Loucy (cell line): ENCODE measurements at regions not wholly inside any gene's neighbourhood (a gene's known extent, or its start where the extent isn't known, plus 50 kb on each side); places are given as distances from the start of the nearest gene placed in this dataset.

Source experiments
- H2AFZ ChIP-seq: fragments of 200-600 bp; sonication (generic); 2 replicates; pipeline ENCODE4 v1.6.0; 2016; ENCODE audit warnings: antibody characterized with exemption, mild to moderate bottlenecking, low read length, moderate library complexity
- H3F3A ChIP-seq: fragments of 200-600 bp; 2 replicates; pipeline ENCODE4 v1.6.0; 2016; ENCODE audit warnings: antibody characterized with exemption, low read depth, mild to moderate bottlenecking
- H3K27me3 ChIP-seq: fragments of 200-600 bp; sonication (generic); 2 replicates; pipeline ENCODE4 v1.6.1; 2014; ENCODE audit warnings: low read length, mild to moderate bottlenecking; ENCODE audit not compliant: insufficient read depth, poor library complexity, severe bottlenecking
- H3K36me3 ChIP-seq: fragments of 200-600 bp; sonication (generic); 2 replicates; pipeline ENCODE4 v1.6.1; 2016; ENCODE audit warnings: low read length; ENCODE audit not compliant: insufficient read depth
- H3K4me1 ChIP-seq: fragments of 200-600 bp; sonication (generic); 2 replicates; pipeline ENCODE4 v1.5.1; 2014; ENCODE audit warnings: low read length, mild to moderate bottlenecking; ENCODE audit not compliant: insufficient read depth, poor library complexity, severe bottlenecking
- H3K4me2 ChIP-seq: fragments of 200-600 bp; sonication (generic); 2 replicates; pipeline ENCODE4 v1.6.0; 2014; ENCODE audit warnings: antibody characterized with exemption, low read length, low read depth, mild to moderate bottlenecking; ENCODE audit not compliant: poor library complexity, severe bottlenecking
- H3K4me3 ChIP-seq: fragments of 200-600 bp; sonication (generic); 2 replicates; pipeline ENCODE4 v1.5.1; 2014; ENCODE audit warnings: low read length, mild to moderate bottlenecking, mixed read lengths; ENCODE audit not compliant: poor library complexity, severe bottlenecking
- H3K79me2 ChIP-seq: fragments of 200-600 bp; sonication (generic); 2 replicates; pipeline ENCODE4 v1.6.1; 2014; ENCODE audit warnings: low read length; ENCODE audit not compliant: insufficient read depth
- H3K9ac ChIP-seq: fragments of 200-600 bp; sonication (generic); 2 replicates; pipeline ENCODE4 v1.6.0; 2014; ENCODE audit warnings: mild to moderate bottlenecking, low read depth, low read length, moderate library complexity; ENCODE audit not compliant: poor library complexity, severe bottlenecking
- H3K9me2 ChIP-seq: fragments of 200-600 bp; sonication (generic); replicated peaks from 2 replicates; pipeline ENCODE4 v1.6.1; 2016; ENCODE audit warnings: low read depth, low read length, mixed read lengths
- H3K9me3 ChIP-seq: fragments of 200-600 bp; sonication (generic); 2 replicates; pipeline ENCODE4 v1.6.1; 2014; ENCODE audit warnings: mild to moderate bottlenecking, antibody characterized with exemption, low read length, low read depth; ENCODE audit not compliant: insufficient read depth
- H4K20me1 ChIP-seq: fragments of 200-600 bp; sonication (generic); 2 replicates; pipeline ENCODE4 v1.6.0; 2014; ENCODE audit warnings: antibody characterized with exemption, low read length, mild to moderate bottlenecking; ENCODE audit not compliant: insufficient read depth, poor library complexity, severe bottlenecking
- CTCF ChIP-seq: fragments of 200-600 bp; sonication (generic); conservative IDR thresholded peaks from 2 replicates; pipeline ENCODE4 v1.5.1; 2014; ENCODE audit warnings: mild to moderate bottlenecking, antibody characterized with exemption, low read length
- EZH2phosphoT487 ChIP-seq: fragments of 200-600 bp; IDR thresholded peaks from 2 replicates; pipeline ENCODE4 v1.6.1; 2018; ENCODE audit warnings: antibody characterized with exemption, mild to moderate bottlenecking, moderate library complexity, borderline replicate concordance

DNA sequence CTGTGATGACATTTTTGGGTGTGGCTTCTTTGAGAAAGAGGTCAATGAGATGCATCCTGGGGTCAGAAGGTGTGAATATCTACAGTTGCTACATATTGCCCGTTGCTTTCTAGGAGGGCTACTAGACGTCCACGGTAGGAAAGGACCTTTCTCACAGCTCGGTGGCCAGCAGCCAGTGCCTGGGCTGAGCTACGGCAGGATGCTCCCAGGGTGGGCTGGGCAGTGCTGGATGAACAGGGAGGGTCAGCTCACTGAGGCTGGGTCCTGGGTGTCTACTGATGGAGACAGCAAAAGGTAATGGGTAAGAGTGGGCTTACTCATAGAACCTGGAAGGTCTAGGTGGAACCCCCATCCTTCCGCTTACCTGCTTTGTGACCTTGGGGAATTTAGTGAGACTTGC is 188.3 kb upstream of the WSCD1 start:
- Histone ChIP-seq H3K4me2 (no peak overlapping the region), H3K36me3 (no peaks in the 10 kb centered on the region), H2AFZ (no peak overlapping the region), H3F3A (no peaks in the 10 kb centered on the region), H3K79me2 (no peaks in the 10 kb centered on the region), H4K20me1 (no peaks in the 10 kb centered on the region), H3K27me3 (no peaks in the 10 kb centered on the region), H3K9me2 (no peaks in the 10 kb centered on the region), H3K4me3 (no peak overlapping the region), H3K9me3 (peaks cover 2% of the 10 kb centered on the region; the same call in 1 of the 2 replicates), H3K9ac (no peak overlapping the region), H3K4me1 (no peaks in the 10 kb centered on the region)
- TF ChIP-seq CTCF: no peak
- no peak for TF ChIP-seq EZH2phosphoT487

DNA sequence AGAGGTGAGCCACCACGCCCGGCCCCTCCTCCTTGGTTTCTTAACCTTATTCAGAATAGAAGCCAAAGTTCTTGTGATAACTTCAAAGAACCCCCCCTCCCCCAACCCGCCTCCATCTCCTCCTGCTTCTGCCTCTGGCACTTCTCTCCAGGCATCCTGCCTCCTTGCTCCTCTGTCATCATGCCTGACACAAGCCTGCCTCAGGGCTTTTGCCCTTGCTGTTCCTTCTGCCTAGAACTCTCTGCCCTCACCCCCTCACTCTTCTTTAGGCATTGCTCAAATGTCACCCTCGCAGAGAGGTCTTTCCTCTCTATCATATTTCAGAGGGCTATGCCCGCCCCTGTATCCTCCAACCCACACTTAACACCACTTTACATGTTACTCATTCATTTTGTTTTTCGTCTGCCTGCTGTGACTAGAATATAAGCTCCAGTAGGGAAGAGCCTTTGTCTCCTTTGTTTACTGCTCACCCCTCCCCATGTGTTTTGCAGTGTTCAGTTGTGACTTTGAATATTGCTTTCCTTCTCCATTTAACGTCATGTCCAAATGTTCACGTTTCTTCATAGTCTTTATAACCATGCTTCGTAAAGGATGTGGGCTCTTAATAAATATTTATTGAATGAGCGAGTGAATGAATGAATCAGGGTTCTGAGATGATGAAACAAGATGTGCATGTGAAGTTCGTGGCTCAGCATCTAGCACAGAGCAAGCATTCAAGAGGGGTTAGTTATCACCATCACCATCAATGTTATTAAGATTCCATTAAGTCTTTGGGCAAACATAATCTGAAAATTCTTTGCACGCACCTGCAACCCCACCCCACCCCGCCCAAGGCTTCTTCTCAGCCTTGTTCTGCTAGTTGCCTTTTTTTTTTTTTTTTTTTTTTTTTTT is 186.2 kb upstream of the WSCD1 start:
- no peak overlapping the region for H3K4me3 ChIP-seq
- no peak overlapping the region for H3K9ac ChIP-seq
- H3F3A ChIP-seq: no peaks in the 10 kb centered on the region
- TF ChIP-seq EZH2phosphoT487 (no peak), CTCF (no peak)
- no peaks in the 10 kb centered on the region for H3K36me3 ChIP-seq
- H3K9me2 ChIP-seq: no peaks in the 10 kb centered on the region
- no peaks in the 10 kb centered on the region for H3K79me2 ChIP-seq
- no peaks in the 10 kb centered on the region for H3K4me1 ChIP-seq
- H4K20me1 ChIP-seq: no peaks in the 10 kb centered on the region
- H3K9me3 ChIP-seq: peaks cover 2% of the 10 kb centered on the region; the same call in 1 of the 2 replicates
- no peak overlapping the region for H2AFZ ChIP-seq
- no peak overlapping the region for H3K4me2 ChIP-seq
- no peaks in the 10 kb centered on the region for H3K27me3 ChIP-seq

DNA sequence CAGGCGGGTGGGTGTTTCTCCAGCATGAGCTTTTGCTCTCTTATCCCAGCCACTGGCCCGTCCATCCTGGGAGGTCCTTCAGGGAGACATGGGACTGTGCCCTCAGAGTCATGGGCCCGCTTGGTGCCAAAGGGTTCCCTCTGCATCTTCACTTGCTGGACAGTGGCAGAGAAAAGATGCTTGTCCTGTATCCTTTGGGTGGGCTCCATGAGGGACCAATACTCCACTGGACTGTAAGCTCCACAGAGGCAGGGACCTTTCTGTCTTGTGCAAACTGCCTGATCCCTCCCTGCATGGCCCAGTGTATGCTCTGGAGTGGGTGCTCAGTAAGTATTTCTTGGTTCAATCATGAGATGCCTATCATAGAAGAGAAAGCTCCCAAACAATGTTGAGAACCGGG is 184.8 kb upstream of the WSCD1 start:
- Histone ChIP-seq H2AFZ (no peak overlapping the region), H3K9ac (no peak overlapping the region), H3K27me3 (no peaks in the 10 kb centered on the region), H4K20me1 (no peaks in the 10 kb centered on the region), H3K4me1 (no peaks in the 10 kb centered on the region), H3F3A (no peaks in the 10 kb centered on the region), H3K79me2 (no peaks in the 10 kb centered on the region), H3K9me3 (peaks cover 5% of the 10 kb centered on the region; the same call in 1 of the 2 replicates), H3K4me2 (no peak overlapping the region), H3K4me3 (no peak overlapping the region), H3K36me3 (no peaks in the 10 kb centered on the region), H3K9me2 (no peaks in the 10 kb centered on the region)
- TF ChIP-seq EZH2phosphoT487 (no peak), CTCF (no peak)
